ENCODE measurements at regions not wholly inside any gene's neighbourhood (a gene's known extent, or its start where the extent isn't known, plus 50 kb on each side); places are given as distances from the start of the nearest gene placed in this dataset.
"Not testable (repeated sequence)": the region's sequence is repeated elsewhere in the genome, so short reads cannot be mapped to it uniquely, and the experiment has no call there.

- not testable (repeated sequence) for H3K18ac ChIP-seq (ENCODE audit: low read length); H3K79me1 ChIP-seq (ENCODE audit: low read depth, low read length); H3K23ac ChIP-seq (ENCODE audit: low read depth, low read length, poor library complexity); H2BK12ac ChIP-seq (ENCODE audit: low read length); H3K36me3 ChIP-seq (replicated peaks in 1 of 2; ENCODE audit: control insufficient read depth in 2 of 2, insufficient read depth in 2 of 2, low read length in 2 of 2); H2BK120ac ChIP-seq (ENCODE audit: low read depth, low read length); H4K91ac ChIP-seq (ENCODE audit: low read depth, low read length, poor library complexity); H2AFZ ChIP-seq (ENCODE audit: low read length); H2BK5ac ChIP-seq (ENCODE audit: low read length); H2AK5ac ChIP-seq (ENCODE audit: low read depth, low read length); H4K8ac ChIP-seq (ENCODE audit: low read depth, low read length); H3K9ac ChIP-seq (ENCODE audit: low read depth, low read length, poor library complexity); H3K4me2 ChIP-seq (ENCODE audit: insufficient read depth, low read length, poor library complexity, severe bottlenecking); H3K4me3 ChIP-seq (ENCODE audit: low read length in 2 of 2); H3K4ac ChIP-seq (ENCODE audit: low read length); H3K27me3 ChIP-seq (ENCODE audit: control insufficient read depth in 3 of 3, insufficient read depth in 3 of 3, low read depth in 1 of 3, low read length in 3 of 3); H2BK15ac ChIP-seq (ENCODE audit: low read length); H3K14ac ChIP-seq (ENCODE audit: low read length); DNase-seq (ENCODE audit: low spot score); H3K27ac ChIP-seq (replicated peaks; ENCODE audit: low read length); H3K9me3 ChIP-seq (replicated peaks in 1 of 2; ENCODE audit: control insufficient read depth in 2 of 2, insufficient read depth in 1 of 2, low read depth in 1 of 2, low read length in 2 of 2); H3K4me1 ChIP-seq (ENCODE audit: control insufficient read depth in 2 of 2, insufficient read depth in 1 of 2, low read depth in 1 of 2, low read length in 2 of 2)
- WGBS, 2 donors (ENCODE audit: extremely low coverage in 2 of 2, insufficient read length in 2 of 2, insufficient replicate concordance in 1 of 2) = no CpG with 5 or more reads among the region's 4 CpGs
Observed at GRCh38 chr2:182609005-182609404, 107.1 kb upstream of the DNAJC10 start.

GRCh38 chr2:182610231-182610630 is 105.8 kb upstream of the DNAJC10 start:
- no peak overlapping the region for H2BK120ac ChIP-seq (ENCODE audit: low read depth, low read length)
- no peak for DNase-seq (ENCODE audit: low spot score)
- no peak overlapping the region for H4K8ac ChIP-seq (ENCODE audit: low read depth, low read length)
- no peak overlapping the region for H4K91ac ChIP-seq (ENCODE audit: low read depth, low read length, poor library complexity)
- no peak overlapping the region for H3K23ac ChIP-seq (ENCODE audit: low read depth, low read length, poor library complexity)
- no peak overlapping the region for H3K4ac ChIP-seq (ENCODE audit: low read length)
- H3K27ac ChIP-seq (replicated peaks; ENCODE audit: low read length) = no peak overlapping the region
- no peak overlapping the region for H2BK12ac ChIP-seq (ENCODE audit: low read length)
- peak overlapping the region; percentile 20 for H2AFZ ChIP-seq (ENCODE audit: low read length)
- no peak overlapping the region for H3K9ac ChIP-seq (ENCODE audit: low read depth, low read length, poor library complexity)
- WGBS, 2 donors (ENCODE audit: extremely low coverage in 2 of 2, insufficient read length in 2 of 2, insufficient replicate concordance in 1 of 2) = no CpG with 5 or more reads among the region's 2 CpGs
- H3K4me2 ChIP-seq (ENCODE audit: insufficient read depth, low read length, poor library complexity, severe bottlenecking) = no peak overlapping the region
- H3K14ac ChIP-seq (ENCODE audit: low read length) = no peak overlapping the region
- no peak overlapping the region for H2AK5ac ChIP-seq (ENCODE audit: low read depth, low read length)
- no peaks in the 10 kb centered on the region for H3K36me3 ChIP-seq (replicated peaks in 1 of 2; ENCODE audit: control insufficient read depth in 2 of 2, insufficient read depth in 2 of 2, low read length in 2 of 2)
- no peak overlapping the region for H3K18ac ChIP-seq (ENCODE audit: low read length)
- H2BK15ac ChIP-seq (ENCODE audit: low read length) = no peak overlapping the region
- no peak overlapping the region for H2BK5ac ChIP-seq (ENCODE audit: low read length)
- no peaks in the 10 kb centered on the region for H3K27me3 ChIP-seq (ENCODE audit: control insufficient read depth in 3 of 3, insufficient read depth in 3 of 3, low read depth in 1 of 3, low read length in 3 of 3)
- no peak overlapping the region for H3K4me3 ChIP-seq (ENCODE audit: low read length in 2 of 2)
- no peaks in the 10 kb centered on the region for H3K79me1 ChIP-seq (ENCODE audit: low read depth, low read length)
- no peaks in the 10 kb centered on the region for H3K4me1 ChIP-seq (ENCODE audit: control insufficient read depth in 2 of 2, insufficient read depth in 1 of 2, low read depth in 1 of 2, low read length in 2 of 2)
- no peaks in the 10 kb centered on the region for H3K9me3 ChIP-seq (replicated peaks in 1 of 2; ENCODE audit: control insufficient read depth in 2 of 2, insufficient read depth in 1 of 2, low read depth in 1 of 2, low read length in 2 of 2)

GRCh38 chr2:182611009-182611408 is 105.0 kb upstream of the DNAJC10 start:
- Histone ChIP-seq H2BK120ac (ENCODE audit: low read depth, low read length) (no peak overlapping the region), H3K23ac (ENCODE audit: low read depth, low read length, poor library complexity) (no peak overlapping the region), H4K8ac (ENCODE audit: low read depth, low read length) (no peak overlapping the region), H2BK12ac (ENCODE audit: low read length) (no peak overlapping the region), H3K4me3 (ENCODE audit: low read length in 2 of 2) (no peak overlapping the region), H4K91ac (ENCODE audit: low read depth, low read length, poor library complexity) (no peak overlapping the region), H3K27me3 (ENCODE audit: control insufficient read depth in 3 of 3, insufficient read depth in 3 of 3, low read depth in 1 of 3, low read length in 3 of 3) (no peaks in the 10 kb centered on the region), H3K27ac (replicated peaks; ENCODE audit: low read length) (no peak overlapping the region), H3K36me3 (replicated peaks in 1 of 2; ENCODE audit: control insufficient read depth in 2 of 2, insufficient read depth in 2 of 2, low read length in 2 of 2) (no peaks in the 10 kb centered on the region), H3K14ac (ENCODE audit: low read length) (no peak overlapping the region), H2AK5ac (ENCODE audit: low read depth, low read length) (no peak overlapping the region), H3K4me2 (ENCODE audit: insufficient read depth, low read length, poor library complexity, severe bottlenecking) (no peak overlapping the region), H3K79me1 (ENCODE audit: low read depth, low read length) (no peaks in the 10 kb centered on the region), H3K18ac (ENCODE audit: low read length) (no peak overlapping the region), H3K4ac (ENCODE audit: low read length) (no peak overlapping the region), H2AFZ (ENCODE audit: low read length) (no peak overlapping the region), H2BK5ac (ENCODE audit: low read length) (no peak overlapping the region), H3K9ac (ENCODE audit: low read depth, low read length, poor library complexity) (no peak overlapping the region), H3K4me1 (ENCODE audit: control insufficient read depth in 2 of 2, insufficient read depth in 1 of 2, low read depth in 1 of 2, low read length in 2 of 2) (no peaks in the 10 kb centered on the region), H2BK15ac (ENCODE audit: low read length) (no peak overlapping the region), H3K9me3 (replicated peaks in 1 of 2; ENCODE audit: control insufficient read depth in 2 of 2, insufficient read depth in 1 of 2, low read depth in 1 of 2, low read length in 2 of 2) (no peaks in the 10 kb centered on the region)
- no CpG with 5 or more reads among the region's 3 CpGs for WGBS, 2 donors (ENCODE audit: extremely low coverage in 2 of 2, insufficient read length in 2 of 2, insufficient replicate concordance in 1 of 2)
- no peak for DNase-seq (ENCODE audit: low spot score)

- H3K9me3 ChIP-seq (replicated peaks in 1 of 2; ENCODE audit: control insufficient read depth in 2 of 2, insufficient read depth in 1 of 2, low read depth in 1 of 2, low read length in 2 of 2) = peaks cover 0 to 3% of the 10 kb centered on the region in 2 donors
- no peak overlapping the region for H3K23ac ChIP-seq (ENCODE audit: low read depth, low read length, poor library complexity)
- no peak overlapping the region for H2AK5ac ChIP-seq (ENCODE audit: low read depth, low read length)
- H4K91ac ChIP-seq (ENCODE audit: low read depth, low read length, poor library complexity) = no peak overlapping the region
- H3K27me3 ChIP-seq (ENCODE audit: control insufficient read depth in 3 of 3, insufficient read depth in 3 of 3, low read depth in 1 of 3, low read length in 3 of 3) = no peaks in the 10 kb centered on the region
- H3K79me1 ChIP-seq (ENCODE audit: low read depth, low read length) = no peaks in the 10 kb centered on the region
- no peak overlapping the region for H3K4me2 ChIP-seq (ENCODE audit: insufficient read depth, low read length, poor library complexity, severe bottlenecking)
- H3K18ac ChIP-seq (ENCODE audit: low read length) = no peak overlapping the region
- H3K4me1 ChIP-seq (ENCODE audit: control insufficient read depth in 2 of 2, insufficient read depth in 1 of 2, low read depth in 1 of 2, low read length in 2 of 2) = no peaks in the 10 kb centered on the region
- H3K4me3 ChIP-seq (ENCODE audit: low read length in 2 of 2) = no peak overlapping the region
- no peak overlapping the region for H3K4ac ChIP-seq (ENCODE audit: low read length)
- no peaks in the 10 kb centered on the region for H3K36me3 ChIP-seq (replicated peaks in 1 of 2; ENCODE audit: control insufficient read depth in 2 of 2, insufficient read depth in 2 of 2, low read length in 2 of 2)
- H2BK12ac ChIP-seq (ENCODE audit: low read length) = no peak overlapping the region
- H2BK5ac ChIP-seq (ENCODE audit: low read length) = no peak overlapping the region
- DNase-seq (ENCODE audit: low spot score) = no peak
- H3K27ac ChIP-seq (replicated peaks; ENCODE audit: low read length) = no peak overlapping the region
- no peak overlapping the region for H2BK15ac ChIP-seq (ENCODE audit: low read length)
- no peak overlapping the region for H4K8ac ChIP-seq (ENCODE audit: low read depth, low read length)
- H2BK120ac ChIP-seq (ENCODE audit: low read depth, low read length) = no peak overlapping the region
- H2AFZ ChIP-seq (ENCODE audit: low read length) = no peak overlapping the region
- no peak overlapping the region for H3K14ac ChIP-seq (ENCODE audit: low read length)
- H3K9ac ChIP-seq (ENCODE audit: low read depth, low read length, poor library complexity) = no peak overlapping the region
Observed at GRCh38 chr2:182615036-182615435, 101.0 kb upstream of the DNAJC10 start.

Data from neuronal stem cell (in vitro differentiated cells).